Right lobe of liver (tissue), 6 donors: ENCODE measurements at regions not wholly inside any gene's neighbourhood (a gene's known extent, or its start where the extent isn't known, plus 50 kb on each side); places are given as distances from the start of the nearest gene placed in this dataset.

Experiments used
- ATAC-seq, 4 donors: fragments of 200-7000 bp; cut with Tn5 transposase; one replicate each; pipeline ENCODE4 v1.9.1; 2020; ENCODE audit warnings: mild to moderate bottlenecking in 4 of 4, moderate library complexity in 4 of 4
- DNase-seq, 3 donors: peaks; one replicate each; pipeline ENCODE4 v3.0.0-alpha.2; 2020
- H3K27ac ChIP-seq, 3 donors: fragments of 200-600 bp; one replicate each; pipeline ENCODE4 v1.8.0; 2022
- H3K27me3 ChIP-seq, 2 donors: fragments of 200-600 bp; one replicate each; pipeline ENCODE4 v1.8.0; 2022
- H3K36me3 ChIP-seq, 4 donors: fragments of 200-600 bp; sonication (generic) in 1 of 4; one replicate each; pipeline versions ENCODE4 v1.5.1 to v1.8.0; 2017 to 2022; ENCODE audit warnings: control low read depth in 1 of 4
- H3K4me1 ChIP-seq, 4 donors: fragments of 200-600 bp; sonication (generic) in 1 of 4; one replicate each; pipeline versions ENCODE4 v1.5.1 to v1.8.0; 2017 to 2022; ENCODE audit warnings: control low read depth in 1 of 4
- H3K4me3 ChIP-seq, 3 donors: fragments of 200-600 bp; one replicate each; pipeline ENCODE4 v1.8.0; 2022
- H3K9me3 ChIP-seq, 4 donors: fragments of 200-600 bp; sonication (generic) in 1 of 4; one replicate each; pipeline versions ENCODE4 v1.5.1 to v1.8.0; 2017 to 2022; ENCODE audit warnings: control low read depth in 1 of 4
- POLR2A ChIP-seq: fragments of 450-650 bp; IDR thresholded peaks from one replicate; pipeline ENCODE4 v1.6.1; 2017; ENCODE audit warnings: antibody characterized with exemption, mild to moderate bottlenecking
- WGBS: methylation state at CpG from one replicate; pipeline ENCODE4 v1.1.6; 2018; ENCODE audit warnings: low coverage, low lambda C conversion rate; ENCODE audit not compliant: insufficient coverage; ENCODE audit errors: missing lambda C conversion rate; 5-methylcytosine and 5-hydroxymethylcytosine counted together
- intact Hi-C, 2 donors: fragments of 100-400 bp; cut with DNase I; formaldehyde crosslinking; loops; one replicate each; pipeline versions ENCODE4 v1.11.2 to v1.14.1; 2022
- TF ChIP-seq, protein P1 (sequence below), 4 donors: fragments of 200-600 bp in 3 of 4; fragments of 450-650 bp in 1 of 4; IDR thresholded peaks; one replicate each; pipeline versions ENCODE4 v1.5.1 to v1.8.0; 2016 to 2022; ENCODE audit warnings: antibody characterized with exemption in 4 of 4, mild to moderate bottlenecking in 2 of 4
- donor health status: DM: no; HTN: yes; CAD: no.
- donor health status: DM: no; HTN: no; CAD: no.
- donor health status: DM: no; HTN: no; CAD: no.
- donor health status: DM: no; HTN: yes; CAD: no.
- donor health status: DM: no; HTN: yes; CAD: no.

GRCh38 chr6:106825156-106825555, 149.4 kb downstream of the CD24 start:
- no peak overlapping the region for H3K27ac ChIP-seq
- no peaks in the 10 kb centered on the region for H3K9me3 ChIP-seq
- no CpG with 5 or more reads among the region's 2 CpGs for WGBS
- no peaks in the 10 kb centered on the region for H3K36me3 ChIP-seq
- DNase-seq (no peak), ATAC-seq (no peak)
- intact Hi-C loops = no loop called here
- no peaks in the 10 kb centered on the region for H3K27me3 ChIP-seq
- no peak overlapping the region for H3K4me3 ChIP-seq
- no peak for TF ChIP-seq POLR2A
- TF ChIP-seq, protein P1, sequence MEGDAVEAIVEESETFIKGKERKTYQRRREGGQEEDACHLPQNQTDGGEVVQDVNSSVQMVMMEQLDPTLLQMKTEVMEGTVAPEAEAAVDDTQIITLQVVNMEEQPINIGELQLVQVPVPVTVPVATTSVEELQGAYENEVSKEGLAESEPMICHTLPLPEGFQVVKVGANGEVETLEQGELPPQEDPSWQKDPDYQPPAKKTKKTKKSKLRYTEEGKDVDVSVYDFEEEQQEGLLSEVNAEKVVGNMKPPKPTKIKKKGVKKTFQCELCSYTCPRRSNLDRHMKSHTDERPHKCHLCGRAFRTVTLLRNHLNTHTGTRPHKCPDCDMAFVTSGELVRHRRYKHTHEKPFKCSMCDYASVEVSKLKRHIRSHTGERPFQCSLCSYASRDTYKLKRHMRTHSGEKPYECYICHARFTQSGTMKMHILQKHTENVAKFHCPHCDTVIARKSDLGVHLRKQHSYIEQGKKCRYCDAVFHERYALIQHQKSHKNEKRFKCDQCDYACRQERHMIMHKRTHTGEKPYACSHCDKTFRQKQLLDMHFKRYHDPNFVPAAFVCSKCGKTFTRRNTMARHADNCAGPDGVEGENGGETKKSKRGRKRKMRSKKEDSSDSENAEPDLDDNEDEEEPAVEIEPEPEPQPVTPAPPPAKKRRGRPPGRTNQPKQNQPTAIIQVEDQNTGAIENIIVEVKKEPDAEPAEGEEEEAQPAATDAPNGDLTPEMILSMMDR (IDR thresholded peaks at IDR 0.05) = no peak
- no peaks in the 10 kb centered on the region for H3K4me1 ChIP-seq

GRCh38 chr6:106823732-106824351, 150.7 kb downstream of the CD24 start:
- DNase-seq (no peak), ATAC-seq (no peak)
- H3K27ac ChIP-seq = no peak overlapping the region
- H3K27me3 ChIP-seq = no peaks in the 10 kb centered on the region
- no peaks in the 10 kb centered on the region for H3K9me3 ChIP-seq
- WGBS = 83% methylated on average over 6 of the region's 10 CpGs
- intact Hi-C loops = no loop called here
- H3K4me3 ChIP-seq = no peak overlapping the region
- H3K36me3 ChIP-seq = no peaks in the 10 kb centered on the region
- H3K4me1 ChIP-seq = no peaks in the 10 kb centered on the region
- TF ChIP-seq, protein P1 (IDR thresholded peaks at IDR 0.05) = no peak
- TF ChIP-seq POLR2A = no peak

- DNase-seq = no peak
- Histone ChIP-seq H3K9me3 (no peaks in the 10 kb centered on the region), H3K27me3 (no peaks in the 10 kb centered on the region), H3K27ac (no peak overlapping the region), H3K4me1 (no peaks in the 10 kb centered on the region), H3K4me3 (no peak overlapping the region), H3K36me3 (no peaks in the 10 kb centered on the region)
- 100% methylated on average over 2 of the region's 5 CpGs for WGBS
- TF ChIP-seq POLR2A = no peak
- TF ChIP-seq, protein P1 (IDR thresholded peaks at IDR 0.05) = no peak
- ATAC-seq = no peak
- intact Hi-C loops = no loop called here
Observed at GRCh38 chr6:106823058-106823457, 151.5 kb downstream of the CD24 start.

- DNase-seq (no peak), ATAC-seq (no peak)
- H3K27ac ChIP-seq = no peak overlapping the region
- no peaks in the 10 kb centered on the region for H3K4me1 ChIP-seq
- H3K36me3 ChIP-seq = no peaks in the 10 kb centered on the region
- intact Hi-C loops = no loop called here
- no peaks in the 10 kb centered on the region for H3K9me3 ChIP-seq
- no peaks in the 10 kb centered on the region for H3K27me3 ChIP-seq
- no peak for TF ChIP-seq POLR2A
- TF ChIP-seq, protein P1 (IDR thresholded peaks at IDR 0.05) = no peak
- no peak overlapping the region for H3K4me3 ChIP-seq
Observed at GRCh38 chr6:106820412-106820852, 154.1 kb downstream of the CD24 start.
